AG09319 (cell line): ENCODE measurements at regions not wholly inside any gene's neighbourhood (a gene's known extent, or its start where the extent isn't known, plus 50 kb on each side); places are given as distances from the start of the nearest gene placed in this dataset.

Experiments used
- DNase-seq: peaks from one replicate; pipeline ENCODE4 v3.0.0-alpha.2; 2010; ENCODE audit warnings: low read depth; ENCODE audit errors: extremely low read depth
- TF ChIP-seq, protein P1 (sequence below): IDR thresholded peaks from 2 replicates; pipeline ENCODE4 v1.5.1; 2011; ENCODE audit warnings: low read depth, mild to moderate bottlenecking, inconsistent platforms, low read length, moderate library complexity

DNA sequence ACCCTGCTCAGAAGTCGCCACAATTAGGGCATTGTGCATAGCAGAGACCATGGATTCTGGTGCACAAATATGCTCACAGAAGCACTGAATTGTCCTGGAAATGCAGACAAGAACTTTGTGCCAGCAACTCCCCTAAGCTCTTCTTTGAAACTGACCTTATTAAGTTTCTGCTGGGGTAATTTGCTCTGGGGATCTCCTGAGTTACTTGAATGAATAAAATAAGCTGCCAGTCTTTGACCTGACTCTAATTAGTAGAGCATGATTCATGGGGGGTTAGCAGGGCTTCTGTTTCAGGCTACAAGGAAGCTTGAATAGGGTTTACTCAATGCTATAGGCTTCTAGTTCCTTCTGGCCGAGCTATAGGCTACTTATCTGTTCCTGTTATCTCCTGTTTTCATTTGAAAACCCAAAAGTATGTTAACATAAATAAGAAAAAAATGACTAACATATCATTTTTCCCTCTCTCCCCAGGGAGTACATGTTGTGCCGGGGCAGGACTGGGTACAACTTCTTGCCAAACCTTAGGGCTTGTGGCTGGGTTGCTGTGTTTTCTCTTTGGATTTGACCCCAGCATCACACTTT lies 169.0 kb upstream of the TMEM229A start:
- DNase-seq = no peak
- TF ChIP-seq, protein P1, sequence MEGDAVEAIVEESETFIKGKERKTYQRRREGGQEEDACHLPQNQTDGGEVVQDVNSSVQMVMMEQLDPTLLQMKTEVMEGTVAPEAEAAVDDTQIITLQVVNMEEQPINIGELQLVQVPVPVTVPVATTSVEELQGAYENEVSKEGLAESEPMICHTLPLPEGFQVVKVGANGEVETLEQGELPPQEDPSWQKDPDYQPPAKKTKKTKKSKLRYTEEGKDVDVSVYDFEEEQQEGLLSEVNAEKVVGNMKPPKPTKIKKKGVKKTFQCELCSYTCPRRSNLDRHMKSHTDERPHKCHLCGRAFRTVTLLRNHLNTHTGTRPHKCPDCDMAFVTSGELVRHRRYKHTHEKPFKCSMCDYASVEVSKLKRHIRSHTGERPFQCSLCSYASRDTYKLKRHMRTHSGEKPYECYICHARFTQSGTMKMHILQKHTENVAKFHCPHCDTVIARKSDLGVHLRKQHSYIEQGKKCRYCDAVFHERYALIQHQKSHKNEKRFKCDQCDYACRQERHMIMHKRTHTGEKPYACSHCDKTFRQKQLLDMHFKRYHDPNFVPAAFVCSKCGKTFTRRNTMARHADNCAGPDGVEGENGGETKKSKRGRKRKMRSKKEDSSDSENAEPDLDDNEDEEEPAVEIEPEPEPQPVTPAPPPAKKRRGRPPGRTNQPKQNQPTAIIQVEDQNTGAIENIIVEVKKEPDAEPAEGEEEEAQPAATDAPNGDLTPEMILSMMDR = no peak

DNA sequence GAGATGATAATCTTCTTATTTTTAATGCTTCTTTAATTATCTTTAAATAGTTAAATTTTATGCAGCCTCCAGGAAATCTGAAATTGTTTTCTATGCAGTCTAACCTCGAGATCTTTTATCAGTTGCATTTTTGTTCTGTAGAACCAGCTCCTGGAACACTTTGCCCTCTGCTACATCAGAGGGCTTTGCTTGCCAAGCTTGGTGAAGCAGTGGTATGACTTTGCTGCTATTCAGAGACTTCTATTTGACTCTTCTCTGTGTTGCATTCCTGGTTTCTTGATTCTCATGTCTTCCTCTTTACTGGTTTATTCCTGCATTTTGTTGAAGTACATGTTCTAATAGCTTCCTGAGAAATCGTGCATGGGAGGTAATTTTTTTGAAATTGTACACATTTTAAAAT lies 163.7 kb upstream of the TMEM229A start:
- TF ChIP-seq, protein P1 = no peak

DNA sequence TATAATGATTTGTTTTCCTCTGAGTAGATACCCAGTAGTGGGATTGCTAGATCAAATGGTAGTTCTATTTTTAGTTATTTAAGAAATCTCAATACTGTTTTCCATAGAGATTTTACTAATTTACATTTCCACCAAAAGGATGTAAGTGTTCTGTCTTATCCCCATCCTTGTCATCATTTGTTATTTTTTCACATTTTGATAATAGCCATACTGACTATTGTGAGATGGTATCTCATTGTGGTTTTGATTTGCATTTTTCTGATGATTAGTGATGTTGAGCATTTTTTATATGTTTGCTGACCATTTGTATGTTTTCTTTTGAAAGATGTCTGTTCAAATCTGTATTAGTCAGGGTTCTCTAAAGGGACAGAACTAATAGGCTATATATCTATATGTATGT lies 160.0 kb upstream of the TMEM229A start:
- TF ChIP-seq, protein P1 = no peak
- no peak for DNase-seq

More for the DNA sequence above, 163.7 kb upstream of the TMEM229A start:
- no peak for DNase-seq

DNA sequence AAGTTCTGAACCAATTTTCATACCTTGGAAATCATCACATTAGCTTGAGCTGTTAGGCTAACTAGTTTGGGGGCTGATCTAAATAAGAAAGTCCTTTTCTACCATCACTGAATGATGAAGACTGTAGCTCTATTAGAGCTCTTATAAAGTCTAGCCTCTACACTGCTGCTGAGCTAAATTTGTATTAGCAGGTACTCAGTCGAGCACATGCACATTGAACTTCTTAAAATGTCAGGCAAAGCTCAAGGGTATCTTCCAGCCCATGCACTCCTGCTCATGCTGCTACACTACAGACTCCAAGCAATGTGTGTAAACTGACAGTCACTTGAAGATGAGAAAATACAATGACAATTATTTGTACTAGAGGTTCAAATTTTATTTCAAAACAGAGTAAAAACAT lies 158.8 kb upstream of the TMEM229A start:
- TF ChIP-seq, protein P1 = no peak
- DNase-seq = no peak

DNA sequence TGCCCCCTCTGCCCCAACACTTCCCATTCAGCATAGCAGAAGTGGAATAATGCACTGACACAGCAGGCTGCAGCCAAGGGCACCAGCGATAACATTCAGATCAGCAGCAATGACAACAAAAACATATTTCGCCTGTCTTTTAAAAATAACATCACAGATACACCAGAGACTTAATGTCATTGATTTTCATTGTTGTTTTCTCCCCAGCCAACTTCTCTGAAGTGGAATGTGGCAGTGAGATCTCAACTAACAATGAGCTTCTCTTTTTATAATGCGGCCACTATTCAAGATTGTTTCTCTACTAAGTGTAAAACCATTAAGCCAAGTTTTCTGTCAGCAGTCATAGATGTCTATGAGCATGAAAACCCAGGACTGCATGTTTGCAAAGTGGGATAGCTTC lies 158.2 kb upstream of the TMEM229A start:
- no peak for DNase-seq

DNA sequence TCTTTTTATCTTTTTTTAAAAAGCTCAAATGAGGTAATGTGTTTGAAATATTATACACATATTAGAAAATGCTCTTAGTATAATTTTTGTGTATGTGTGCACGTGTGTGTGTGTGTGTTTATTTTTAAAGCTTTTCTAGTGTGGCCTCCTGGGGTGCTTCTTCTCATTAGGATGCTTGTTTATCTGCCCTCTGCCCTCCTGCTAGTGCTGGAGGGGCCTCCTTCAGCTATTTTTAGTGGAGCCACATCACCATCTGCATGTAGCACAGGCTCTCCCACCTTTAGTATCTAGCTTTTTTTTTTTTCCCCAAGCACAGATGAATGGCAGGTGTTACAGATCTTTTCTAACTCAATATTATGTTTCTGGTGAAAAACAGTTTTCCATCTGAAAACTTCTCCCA lies 155.7 kb upstream of the TMEM229A start:
- TF ChIP-seq, protein P1 = no peak
- DNase-seq = no peak

More for the DNA sequence above, 158.2 kb upstream of the TMEM229A start:
- TF ChIP-seq, protein P1 = no peak

DNA sequence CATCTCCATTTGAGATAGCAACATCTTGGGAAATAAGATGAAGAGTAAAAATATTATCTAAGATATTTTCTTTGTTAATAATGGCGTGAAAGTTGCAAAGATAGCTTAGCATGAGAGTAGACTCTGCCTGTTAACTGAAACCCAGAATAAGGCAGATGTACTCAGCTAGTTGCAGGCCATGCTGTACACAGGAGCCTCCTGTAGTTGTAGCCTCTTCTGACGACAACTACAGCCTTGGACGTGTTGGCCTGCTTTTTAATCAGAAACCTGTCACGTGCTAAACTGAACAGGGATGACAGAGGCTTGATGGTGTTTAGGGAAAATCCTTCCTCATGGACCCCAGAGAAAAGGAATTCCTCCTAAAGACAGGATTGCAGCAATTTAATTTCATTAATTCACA lies 155.1 kb upstream of the TMEM229A start:
- no peak for DNase-seq
- TF ChIP-seq, protein P1 = no peak
